Common myeloid progenitor, CD34-positive (primary cell): ENCODE measurements at regions not wholly inside any gene's neighbourhood (a gene's known extent, or its start where the extent isn't known, plus 50 kb on each side); places are given as distances from the start of the nearest gene placed in this dataset.
A peak's percentile ranks its signal among the peaks of the same experiment; 100 is the strongest.
"Not testable (repeated sequence)": the region's sequence is repeated elsewhere in the genome, so short reads cannot be mapped to it uniquely, and the experiment has no call there.

ENCODE experiments used
- CTCF ChIA-PET: fragments of 350-600 bp; sonication (Branson Sonifier 250); formaldehyde crosslinking; loops from one replicate; lab custom pipeline; 2021; ENCODE audit warnings: antibody characterized with exemption; lab: Charles Lee
- POLR2A ChIA-PET: fragments of 350-600 bp; sonication (Branson Sonifier 250); formaldehyde crosslinking; loops from one replicate; lab custom pipeline; 2021; ENCODE audit warnings: antibody characterized with exemption; lab: Charles Lee
- DNase-seq, 3 donors: peaks; one replicate each; pipeline versions ENCODE4 v3.0.0 to v3.0.0-alpha.2; 2013
- H3K27ac ChIP-seq, 2 experiments: 1 replicate in 1 of 2; 2 replicates in 1 of 2; pipeline ENCODE4 v1.7.0; 2013; ENCODE audit warnings: inconsistent platforms in 2 of 2, low read length in 2 of 2, mild to moderate bottlenecking in 2 of 2, low read depth in 1 of 2, moderate library complexity in 1 of 2; ENCODE audit not compliant: severe bottlenecking in 2 of 2, insufficient read depth in 1 of 2, poor library complexity in 1 of 2
- H3K27me3 ChIP-seq, 5 experiments: replicated peaks in 2 of 5; 1 replicate in 3 of 5; 2 replicates in 2 of 5; pipeline versions ENCODE4 v1.6.1 to v1.7.0; 2013; ENCODE audit warnings: low read length in 4 of 5, mild to moderate bottlenecking in 2 of 5, moderate library complexity in 2 of 5, inconsistent platforms in 1 of 5; ENCODE audit not compliant: insufficient read depth in 5 of 5, control insufficient read depth in 4 of 5
- H3K36me3 ChIP-seq, 4 experiments: 1 replicate in 2 of 4; 2 replicates in 2 of 4; pipeline versions ENCODE4 v1.6.1 to v1.7.0; 2013; ENCODE audit warnings: low read length in 3 of 4, control low read depth in 1 of 4, mild to moderate bottlenecking in 1 of 4; ENCODE audit not compliant: control insufficient read depth in 4 of 4, insufficient read depth in 4 of 4
- H3K4me1 ChIP-seq, 4 experiments: 1 replicate in 3 of 4; 2 replicates in 1 of 4; pipeline versions ENCODE4 v1.6.1 to v1.7.1; 2013; ENCODE audit warnings: low read length in 3 of 4, mild to moderate bottlenecking in 3 of 4, control low read depth in 1 of 4, inconsistent platforms in 1 of 4, moderate library complexity in 1 of 4; ENCODE audit not compliant: control insufficient read depth in 4 of 4, insufficient read depth in 4 of 4; ENCODE audit errors: control extremely low read depth in 1 of 4
- H3K4me3 ChIP-seq, 7 experiments: 1 replicate in 4 of 7; 2 replicates in 3 of 7; pipeline versions ENCODE4 v1.5.1 to v1.7.0; 2013; ENCODE audit warnings: mild to moderate bottlenecking in 7 of 7, low read length in 6 of 7, moderate library complexity in 6 of 7, inconsistent platforms in 2 of 7, low read depth in 2 of 7, control low read depth in 1 of 7; ENCODE audit not compliant: insufficient read depth in 4 of 7, control insufficient read depth in 1 of 7; ENCODE audit errors: extremely low read depth in 1 of 7
- H3K9me3 ChIP-seq, 5 experiments: 1 replicate in 4 of 5; 2 replicates in 1 of 5; pipeline versions ENCODE4 v1.6.1 to v1.7.1; 2013; ENCODE audit warnings: low read length in 4 of 5, mild to moderate bottlenecking in 2 of 5, inconsistent platforms in 1 of 5, low read depth in 1 of 5, moderate library complexity in 1 of 5; ENCODE audit not compliant: control insufficient read depth in 4 of 5, insufficient read depth in 2 of 5; ENCODE audit errors: control extremely low read depth in 1 of 5
- WGBS: methylation state at CpG from one replicate; pipeline ENCODE4 v1.1.5; 2013; ENCODE audit not compliant: insufficient coverage; 5-methylcytosine and 5-hydroxymethylcytosine counted together

GRCh38 chr10:21368022-21368582 lies 157.4 kb downstream of the SKIDA1 start:
- CTCF ChIA-PET = no interaction called here

GRCh38 chr10:21366108-21366507 lies 159.4 kb downstream of the SKIDA1 start:
- H3K4me3 ChIP-seq, H3K27ac ChIP-seq, POLR2A ChIA-PET, H3K9me3 ChIP-seq, CTCF ChIA-PET, DNase-seq, H3K36me3 ChIP-seq, H3K27me3 ChIP-seq: not testable (repeated sequence)
- 100% methylated on average over 1 of the region's 6 CpGs for WGBS
- peaks cover 0 to 16% (median under 1%) of the 10 kb centered on the region in 4 experiments for H3K4me1 ChIP-seq

More at GRCh38 chr10:21368022-21368582, 157.4 kb downstream of the SKIDA1 start:
- POLR2A ChIA-PET = interaction anchor here (0.6 kb wide), 1 partner anchor 437 kb away, joined by 3 read pairs; no protein-coding TSS in a partner anchor
- Histone ChIP-seq H3K4me3 (no peak overlapping the region), H3K4me1 (peaks cover 0 to 18% (median 7%) of the 10 kb centered on the region in 4 experiments), H3K9me3 (no peaks in the 10 kb centered on the region), H3K36me3 (no peaks in the 10 kb centered on the region), H3K27me3 (no peaks in the 10 kb centered on the region), H3K27ac (no peak overlapping the region)
- 92% methylated on average over 6 of the region's 8 CpGs for WGBS
- peak; percentile 9 to 68 (median 62) for DNase-seq

- peaks cover 0 to 13% (median under 1%) of the 10 kb centered on the region in 4 experiments for H3K4me1 ChIP-seq
- no peak overlapping the region for H3K4me3 ChIP-seq
- no peak overlapping the region for H3K27ac ChIP-seq
- no peaks in the 10 kb centered on the region for H3K36me3 ChIP-seq
- WGBS = 91% methylated on average over 7 of the region's 11 CpGs
- H3K9me3 ChIP-seq = no peaks in the 10 kb centered on the region
- DNase-seq = no peak
- ChIA-PET CTCF (no interaction called here), POLR2A (no interaction called here)
- H3K27me3 ChIP-seq = no peaks in the 10 kb centered on the region
Observed at GRCh38 chr10:21364196-21365114, 161.0 kb downstream of the SKIDA1 start.

- CTCF ChIA-PET = no interaction called here
- H3K27ac ChIP-seq = no peak overlapping the region
Observed at GRCh38 chr10:21363731-21364104, 161.8 kb downstream of the SKIDA1 start.

GRCh38 chr10:21363092-21363730 lies 162.3 kb downstream of the SKIDA1 start:
- WGBS = 17% methylated on average over 1 of the region's 4 CpGs
- no peaks in the 10 kb centered on the region for H3K27me3 ChIP-seq
- DNase-seq = no peak
- H3K4me1 ChIP-seq = peaks cover 0 to 9% (median 0%) of the 10 kb centered on the region in 4 experiments
- no peak overlapping the region for H3K27ac ChIP-seq
- POLR2A ChIA-PET = no interaction called here
- no peak overlapping the region for H3K4me3 ChIP-seq
- H3K9me3 ChIP-seq = no peaks in the 10 kb centered on the region
- no peaks in the 10 kb centered on the region for H3K36me3 ChIP-seq
- CTCF ChIA-PET = no interaction called here

More at GRCh38 chr10:21363731-21364104, 161.8 kb downstream of the SKIDA1 start:
- Histone ChIP-seq H3K9me3 (no peaks in the 10 kb centered on the region), H3K27me3 (no peaks in the 10 kb centered on the region), H3K4me1 (peaks cover 0 to 13% (median under 1%) of the 10 kb centered on the region in 4 experiments), H3K4me3 (no peak overlapping the region), H3K36me3 (no peaks in the 10 kb centered on the region)
- POLR2A ChIA-PET = no interaction called here
- DNase-seq = no peak
- 100% methylated on average over 1 of the region's 3 CpGs for WGBS

GRCh38 chr10:21359202-21359601 lies 166.3 kb downstream of the SKIDA1 start:
- Histone ChIP-seq H3K27me3 (no peaks in the 10 kb centered on the region), H3K4me1 (peaks cover 0 to 5% (median 0%) of the 10 kb centered on the region in 4 experiments), H3K4me3 (no peak overlapping the region), H3K9me3 (no peaks in the 10 kb centered on the region), H3K36me3 (no peaks in the 10 kb centered on the region), H3K27ac (no peak overlapping the region)
- DNase-seq = no peak
- ChIA-PET CTCF (interaction anchor here (0.6 to 0.7 kb wide), 2 partner anchors 11 to 100 kb away, joined by 3 read pairs; no protein-coding TSS in a partner anchor), POLR2A (no interaction called here)
- WGBS = 88% methylated on average over 1 of the region's 2 CpGs
